ENCODE measurements at regions not wholly inside any gene's neighbourhood (a gene's known extent, or its start where the extent isn't known, plus 50 kb on each side); places are given as distances from the start of the nearest gene placed in this dataset.

DNA sequence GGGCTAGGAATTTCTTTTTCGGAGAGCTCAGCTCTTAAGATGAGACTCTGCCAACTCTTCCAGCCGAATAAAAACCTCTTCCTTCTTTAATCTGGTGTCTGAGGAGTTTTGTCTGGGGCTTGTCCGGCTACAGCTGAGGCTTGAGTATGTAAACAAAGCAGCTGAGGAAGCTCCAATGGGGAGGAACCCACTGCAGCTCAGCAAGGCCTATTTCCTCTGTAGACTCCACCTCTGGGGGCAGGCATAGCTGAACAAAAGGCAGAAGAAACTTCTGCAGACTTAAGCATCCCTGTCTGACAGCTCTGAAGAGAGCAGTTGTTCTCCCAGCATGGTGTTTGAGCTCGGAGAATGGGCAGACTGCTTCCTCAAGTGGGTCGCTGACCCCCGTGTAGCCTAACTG is 838.7 kb downstream of the CCDC85A start:
- TF ChIP-seq, protein P1, sequence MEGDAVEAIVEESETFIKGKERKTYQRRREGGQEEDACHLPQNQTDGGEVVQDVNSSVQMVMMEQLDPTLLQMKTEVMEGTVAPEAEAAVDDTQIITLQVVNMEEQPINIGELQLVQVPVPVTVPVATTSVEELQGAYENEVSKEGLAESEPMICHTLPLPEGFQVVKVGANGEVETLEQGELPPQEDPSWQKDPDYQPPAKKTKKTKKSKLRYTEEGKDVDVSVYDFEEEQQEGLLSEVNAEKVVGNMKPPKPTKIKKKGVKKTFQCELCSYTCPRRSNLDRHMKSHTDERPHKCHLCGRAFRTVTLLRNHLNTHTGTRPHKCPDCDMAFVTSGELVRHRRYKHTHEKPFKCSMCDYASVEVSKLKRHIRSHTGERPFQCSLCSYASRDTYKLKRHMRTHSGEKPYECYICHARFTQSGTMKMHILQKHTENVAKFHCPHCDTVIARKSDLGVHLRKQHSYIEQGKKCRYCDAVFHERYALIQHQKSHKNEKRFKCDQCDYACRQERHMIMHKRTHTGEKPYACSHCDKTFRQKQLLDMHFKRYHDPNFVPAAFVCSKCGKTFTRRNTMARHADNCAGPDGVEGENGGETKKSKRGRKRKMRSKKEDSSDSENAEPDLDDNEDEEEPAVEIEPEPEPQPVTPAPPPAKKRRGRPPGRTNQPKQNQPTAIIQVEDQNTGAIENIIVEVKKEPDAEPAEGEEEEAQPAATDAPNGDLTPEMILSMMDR (IDR thresholded peaks at IDR 0.05) = no peak
- TF ChIP-seq EZH2 (IDR thresholded peaks at IDR 0.05) = no peak
- TF ChIP-seq EZH2phosphoT487 (IDR thresholded peaks at IDR 0.05) = no peak
